Glomerular visceral epithelial cell (primary cell): ENCODE measurements at regions not wholly inside any gene's neighbourhood (a gene's known extent, or its start where the extent isn't known, plus 50 kb on each side); places are given as distances from the start of the nearest gene placed in this dataset.
A peak's percentile ranks its signal among the peaks of the same experiment; 100 is the strongest.

Source experiments
- DNase-seq: peaks from one replicate; pipeline ENCODE4 v3.0.0-alpha.2; 2016; ENCODE audit errors: extremely low spot score

GRCh38 chr11:81033779-81034540 lies 1593.1 kb upstream of the TENM4 start:
- DNase-seq, result no peak

- DNase-seq, result no peak
These were observed 1592.1 kb upstream of the TENM4 start for GRCh38 chr11:81032906-81033305.

- no peak for DNase-seq
These were observed 1589.4 kb upstream of the TENM4 start for GRCh38 chr11:81030186-81030585.

GRCh38 chr11:81026032-81026431 lies 1585.2 kb upstream of the TENM4 start:
- no peak for DNase-seq

GRCh38 chr11:81022057-81022456 lies 1581.2 kb upstream of the TENM4 start:
- DNase-seq, result no peak

- no peak for DNase-seq
These were observed 1569.8 kb upstream of the TENM4 start for GRCh38 chr11:81010631-81011030.

DNA sequence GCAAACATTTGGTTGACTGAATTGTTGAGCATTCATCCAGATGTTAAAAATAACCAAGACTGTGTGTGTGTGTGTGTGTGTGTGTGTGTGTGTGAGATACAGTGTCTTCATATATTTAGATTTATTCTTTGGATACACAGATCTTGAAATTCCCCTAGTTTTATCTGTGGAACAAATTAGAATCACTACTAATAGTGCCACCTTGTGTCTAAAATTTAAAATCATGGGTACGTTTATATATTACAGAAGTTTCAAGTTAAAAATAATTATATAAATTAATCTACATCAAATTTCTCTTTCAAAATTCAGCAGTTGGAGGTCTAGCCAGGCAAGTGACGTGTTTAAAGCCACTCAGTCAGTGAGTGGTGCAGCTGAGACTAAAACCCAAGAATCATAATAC lies 1566.2 kb upstream of the TENM4 start:
- DNase-seq, result peak; percentile 4

DNA sequence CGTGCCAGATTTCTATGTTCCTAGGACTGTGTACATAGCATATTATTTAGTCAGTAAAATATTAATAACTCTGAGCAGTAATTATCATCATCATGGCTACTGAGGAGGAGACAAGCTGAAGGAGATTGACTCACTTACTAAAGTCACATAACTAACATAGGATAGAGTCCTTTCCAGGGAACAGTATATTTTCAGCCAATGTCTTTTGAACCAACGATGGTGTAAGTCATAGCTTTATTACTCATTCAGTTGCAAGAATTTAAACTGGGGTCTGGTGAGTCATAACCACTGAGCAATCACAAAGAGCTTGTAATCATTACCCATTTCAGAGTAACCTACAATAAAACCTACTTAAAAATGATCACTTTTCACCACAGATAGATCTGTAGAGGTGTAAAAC lies 1564.8 kb upstream of the TENM4 start:
- peak; percentile 68 for DNase-seq

DNA sequence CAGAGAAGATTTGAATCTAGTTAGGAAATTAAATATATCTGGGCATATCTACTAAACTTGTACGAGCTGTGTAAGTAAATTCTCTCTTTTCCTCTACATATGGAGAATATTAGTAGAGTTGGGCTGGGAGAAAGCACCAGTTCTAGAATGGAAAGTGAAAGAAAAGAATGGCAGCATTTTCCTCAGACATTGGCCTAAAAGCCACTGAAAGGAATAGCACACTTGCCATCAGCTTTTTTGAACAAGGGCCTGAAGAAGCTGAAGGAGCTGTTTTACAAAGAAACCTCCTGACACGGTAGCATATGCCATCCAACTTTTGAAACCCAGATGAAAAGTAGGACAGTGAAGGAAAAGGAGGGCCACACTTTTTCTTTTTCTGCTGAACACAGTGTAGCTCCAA lies 1563.7 kb upstream of the TENM4 start:
- DNase-seq, result no peak

DNA sequence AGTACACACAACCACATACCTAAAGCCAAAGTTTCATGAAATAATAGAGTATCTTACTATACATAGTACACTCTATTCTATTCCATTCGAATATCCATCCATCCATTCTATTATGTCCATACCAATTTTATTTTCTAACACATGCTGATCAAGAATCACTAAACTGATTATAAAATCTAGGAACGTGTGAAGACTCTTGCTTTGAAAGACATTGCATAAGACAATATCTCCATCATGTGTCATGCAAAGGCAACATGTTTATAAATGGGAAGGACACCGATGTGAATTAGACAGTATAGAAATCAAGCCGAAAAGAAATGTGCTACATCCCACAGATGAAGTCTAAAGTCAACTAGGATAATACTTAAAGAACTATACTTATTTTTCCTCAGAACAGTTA lies 1561.5 kb upstream of the TENM4 start:
- DNase-seq, result no peak

GRCh38 chr11:81000735-81001134 lies 1559.9 kb upstream of the TENM4 start:
- DNase-seq, result no peak

DNA sequence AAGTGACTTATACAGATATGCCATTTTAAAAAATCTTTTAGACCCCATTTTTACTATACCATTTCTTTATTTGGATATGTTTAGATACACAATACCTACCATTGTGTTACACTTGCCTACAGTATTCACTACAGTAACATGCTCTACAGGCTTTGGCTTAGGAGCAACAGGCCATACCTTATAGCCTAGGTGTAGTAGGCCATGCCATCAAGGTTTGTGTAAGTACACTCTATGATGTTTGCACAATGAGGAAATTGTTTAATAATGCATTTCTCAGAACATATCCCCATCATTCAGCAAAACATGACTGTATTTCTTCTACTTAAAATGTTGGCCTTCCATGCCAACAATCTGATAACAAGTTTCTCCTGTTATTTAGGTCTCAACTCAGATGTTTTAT lies 1559.5 kb upstream of the TENM4 start:
- no peak for DNase-seq

GRCh38 chr11:80995523-80995922 lies 1554.7 kb upstream of the TENM4 start:
- DNase-seq, result no peak

- DNase-seq, result no peak
These were observed 1552.7 kb upstream of the TENM4 start for GRCh38 chr11:80993536-80993935.

DNA sequence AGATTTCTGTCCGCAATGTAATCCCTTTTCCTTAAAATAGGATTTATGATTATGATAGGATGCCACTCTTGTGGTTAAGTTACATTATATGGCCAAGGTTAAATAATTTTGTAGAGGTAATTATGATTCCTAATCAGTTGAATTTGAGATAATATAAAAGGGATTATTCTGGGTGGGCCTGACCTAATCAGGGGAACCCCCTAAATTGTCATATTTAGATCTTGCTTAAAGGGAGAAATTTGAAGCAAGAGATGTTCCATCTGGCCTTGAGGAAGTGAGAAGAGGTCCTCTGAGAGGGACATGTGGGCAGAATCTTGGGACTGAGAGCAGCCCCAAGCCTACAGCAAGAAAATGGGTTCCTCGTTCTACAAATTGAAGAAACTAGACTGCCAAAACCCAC lies 1550.1 kb upstream of the TENM4 start:
- no peak for DNase-seq

DNA sequence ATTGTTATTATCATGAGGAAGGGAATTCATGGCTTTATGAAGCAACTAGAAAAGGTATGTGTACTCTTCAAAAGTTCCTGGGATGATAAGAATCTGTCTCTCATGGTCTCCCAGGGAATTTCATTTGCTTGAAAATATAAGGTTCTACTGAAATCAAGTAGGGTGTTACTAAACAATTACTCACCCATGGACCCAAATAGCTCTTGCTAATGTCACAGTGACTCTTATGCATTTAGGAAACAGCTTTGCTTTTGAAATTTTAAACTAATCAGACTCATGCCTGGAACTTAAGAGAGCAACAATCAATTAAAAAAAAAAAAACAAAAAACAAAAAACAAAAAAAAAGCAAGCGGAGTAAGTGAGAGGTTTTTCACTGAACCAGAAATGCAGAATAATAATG lies 1546.3 kb upstream of the TENM4 start:
- DNase-seq, result no peak

- DNase-seq, result no peak
These were observed 1545.7 kb upstream of the TENM4 start for GRCh38 chr11:80986421-80987074.

GRCh38 chr11:80980227-80980626 lies 1539.4 kb upstream of the TENM4 start:
- DNase-seq, result no peak

- DNase-seq, result no peak
These were observed 1533.0 kb upstream of the TENM4 start for GRCh38 chr11:80973786-80974185.

DNA sequence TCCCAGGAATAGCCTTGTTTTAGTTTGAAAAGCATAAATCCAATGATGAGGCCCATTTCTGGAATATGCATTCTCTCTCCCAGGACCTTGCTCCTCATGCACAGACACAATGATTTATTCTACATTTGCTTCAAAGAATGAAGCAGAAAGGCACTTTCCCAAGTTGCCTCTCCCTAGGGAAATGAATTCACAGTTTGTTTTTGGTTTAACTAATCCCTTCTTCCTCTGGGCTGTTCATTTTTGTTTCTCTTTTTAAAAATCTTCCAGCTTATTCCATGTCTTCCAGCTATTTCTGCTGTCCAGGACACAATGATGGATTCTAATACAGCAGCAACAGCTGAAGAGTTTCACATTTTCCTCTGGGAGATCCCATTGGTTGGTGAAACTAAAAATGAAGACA lies 1529.2 kb upstream of the TENM4 start:
- no peak for DNase-seq

- DNase-seq, result no peak
These were observed 1526.8 kb upstream of the TENM4 start for GRCh38 chr11:80967649-80968048.

DNA sequence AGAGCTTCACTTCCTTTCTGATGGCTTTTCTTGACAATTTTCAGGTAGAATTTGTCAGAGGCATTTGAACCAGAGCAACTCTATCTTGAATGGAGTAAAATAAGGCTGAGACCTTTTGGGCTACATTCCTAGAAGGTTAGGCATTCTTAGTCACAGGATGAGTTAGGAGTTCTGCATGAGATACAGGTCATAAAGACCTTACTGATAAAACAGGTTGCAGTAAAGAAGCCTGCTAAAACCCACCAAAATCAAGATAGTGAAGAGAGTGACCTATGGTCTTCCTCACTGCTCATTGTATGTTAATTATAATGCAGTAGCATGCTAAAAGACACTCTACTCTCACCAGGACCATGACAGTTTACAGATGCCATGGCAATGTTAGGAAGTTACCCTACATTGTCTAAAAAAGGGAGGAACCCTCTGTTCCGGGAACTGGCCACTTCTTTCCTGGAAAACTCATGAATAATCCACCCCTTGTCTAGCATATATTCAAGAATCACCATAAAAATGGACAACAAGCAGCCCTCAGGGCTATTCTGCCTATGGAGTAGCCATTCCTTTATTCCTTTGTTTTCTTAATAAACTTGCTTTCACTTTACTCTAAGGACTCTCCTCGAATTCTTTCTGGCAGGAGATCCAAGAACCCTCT lies 1519.7 kb upstream of the TENM4 start:
- no peak for DNase-seq

- no peak for DNase-seq
These were observed 1518.9 kb upstream of the TENM4 start for GRCh38 chr11:80959751-80960150.
